Common myeloid progenitor, CD34-positive (primary cell): ENCODE measurements at regions not wholly inside any gene's neighbourhood (a gene's known extent, or its start where the extent isn't known, plus 50 kb on each side); places are given as distances from the start of the nearest gene placed in this dataset.

Experiments used
- CTCF ChIA-PET: fragments of 350-600 bp; sonication (Branson Sonifier 250); formaldehyde crosslinking; loops from one replicate; lab custom pipeline; 2021; ENCODE audit warnings: antibody characterized with exemption; lab: Charles Lee
- POLR2A ChIA-PET: fragments of 350-600 bp; sonication (Branson Sonifier 250); formaldehyde crosslinking; loops from one replicate; lab custom pipeline; 2021; ENCODE audit warnings: antibody characterized with exemption; lab: Charles Lee
- DNase-seq, 3 donors: peaks; one replicate each; pipeline versions ENCODE4 v3.0.0 to v3.0.0-alpha.2; 2013
- H3K27ac ChIP-seq, 2 experiments: 1 replicate in 1 of 2; 2 replicates in 1 of 2; pipeline ENCODE4 v1.7.0; 2013; ENCODE audit warnings: inconsistent platforms in 2 of 2, low read length in 2 of 2, mild to moderate bottlenecking in 2 of 2, low read depth in 1 of 2, moderate library complexity in 1 of 2; ENCODE audit not compliant: severe bottlenecking in 2 of 2, insufficient read depth in 1 of 2, poor library complexity in 1 of 2
- H3K27me3 ChIP-seq, 5 experiments: replicated peaks in 2 of 5; 1 replicate in 3 of 5; 2 replicates in 2 of 5; pipeline versions ENCODE4 v1.6.1 to v1.7.0; 2013; ENCODE audit warnings: low read length in 4 of 5, mild to moderate bottlenecking in 2 of 5, moderate library complexity in 2 of 5, inconsistent platforms in 1 of 5; ENCODE audit not compliant: insufficient read depth in 5 of 5, control insufficient read depth in 4 of 5
- H3K36me3 ChIP-seq, 4 experiments: 1 replicate in 2 of 4; 2 replicates in 2 of 4; pipeline versions ENCODE4 v1.6.1 to v1.7.0; 2013; ENCODE audit warnings: low read length in 3 of 4, control low read depth in 1 of 4, mild to moderate bottlenecking in 1 of 4; ENCODE audit not compliant: control insufficient read depth in 4 of 4, insufficient read depth in 4 of 4
- H3K4me1 ChIP-seq, 4 experiments: 1 replicate in 3 of 4; 2 replicates in 1 of 4; pipeline versions ENCODE4 v1.6.1 to v1.7.1; 2013; ENCODE audit warnings: low read length in 3 of 4, mild to moderate bottlenecking in 3 of 4, control low read depth in 1 of 4, inconsistent platforms in 1 of 4, moderate library complexity in 1 of 4; ENCODE audit not compliant: control insufficient read depth in 4 of 4, insufficient read depth in 4 of 4; ENCODE audit errors: control extremely low read depth in 1 of 4
- H3K4me3 ChIP-seq, 7 experiments: 1 replicate in 4 of 7; 2 replicates in 3 of 7; pipeline versions ENCODE4 v1.5.1 to v1.7.0; 2013; ENCODE audit warnings: mild to moderate bottlenecking in 7 of 7, low read length in 6 of 7, moderate library complexity in 6 of 7, inconsistent platforms in 2 of 7, low read depth in 2 of 7, control low read depth in 1 of 7; ENCODE audit not compliant: insufficient read depth in 4 of 7, control insufficient read depth in 1 of 7; ENCODE audit errors: extremely low read depth in 1 of 7
- H3K9me3 ChIP-seq, 5 experiments: 1 replicate in 4 of 5; 2 replicates in 1 of 5; pipeline versions ENCODE4 v1.6.1 to v1.7.1; 2013; ENCODE audit warnings: low read length in 4 of 5, mild to moderate bottlenecking in 2 of 5, inconsistent platforms in 1 of 5, low read depth in 1 of 5, moderate library complexity in 1 of 5; ENCODE audit not compliant: control insufficient read depth in 4 of 5, insufficient read depth in 2 of 5; ENCODE audit errors: control extremely low read depth in 1 of 5
- WGBS: methylation state at CpG from one replicate; pipeline ENCODE4 v1.1.5; 2013; ENCODE audit not compliant: insufficient coverage; 5-methylcytosine and 5-hydroxymethylcytosine counted together

- Histone ChIP-seq H3K27me3 (peaks cover 0 to 4% (median 2%) of the 10 kb centered on the region in 5 experiments), H3K9me3 (no peaks in the 10 kb centered on the region), H3K4me3 (no peak overlapping the region), H3K27ac (no peak overlapping the region), H3K36me3 (no peaks in the 10 kb centered on the region), H3K4me1 (no peaks in the 10 kb centered on the region)
- 100% methylated on average over 1 of the region's 3 CpGs for WGBS
- no peak for DNase-seq
- ChIA-PET POLR2A (no interaction called here), CTCF (no interaction called here)
Measured at GRCh38 chr17:72307836-72308235, 187.0 kb downstream of the SOX9 start.

- POLR2A ChIA-PET, result no interaction called here
- H3K4me1 ChIP-seq, result no peaks in the 10 kb centered on the region
- no peak overlapping the region for H3K4me3 ChIP-seq
- no peak overlapping the region for H3K27ac ChIP-seq
- 71% methylated on average over 2 of the region's 5 CpGs for WGBS
- H3K9me3 ChIP-seq, result no peaks in the 10 kb centered on the region
- no peak for DNase-seq
- CTCF ChIA-PET, result interaction anchor here (0.6 kb wide), 1 partner anchor 233 kb away, joined by 3 read pairs; no protein-coding TSS in a partner anchor
- peaks cover 0 to 4% (median 2%) of the 10 kb centered on the region in 5 experiments for H3K27me3 ChIP-seq
- H3K36me3 ChIP-seq, result no peaks in the 10 kb centered on the region
Measured at GRCh38 chr17:72308744-72309385, 188.0 kb downstream of the SOX9 start.

- WGBS, result no CpG with 5 or more reads among the region's 1 CpG
Measured at GRCh38 chr17:72311004-72311403, 190.2 kb downstream of the SOX9 start.

DNA sequence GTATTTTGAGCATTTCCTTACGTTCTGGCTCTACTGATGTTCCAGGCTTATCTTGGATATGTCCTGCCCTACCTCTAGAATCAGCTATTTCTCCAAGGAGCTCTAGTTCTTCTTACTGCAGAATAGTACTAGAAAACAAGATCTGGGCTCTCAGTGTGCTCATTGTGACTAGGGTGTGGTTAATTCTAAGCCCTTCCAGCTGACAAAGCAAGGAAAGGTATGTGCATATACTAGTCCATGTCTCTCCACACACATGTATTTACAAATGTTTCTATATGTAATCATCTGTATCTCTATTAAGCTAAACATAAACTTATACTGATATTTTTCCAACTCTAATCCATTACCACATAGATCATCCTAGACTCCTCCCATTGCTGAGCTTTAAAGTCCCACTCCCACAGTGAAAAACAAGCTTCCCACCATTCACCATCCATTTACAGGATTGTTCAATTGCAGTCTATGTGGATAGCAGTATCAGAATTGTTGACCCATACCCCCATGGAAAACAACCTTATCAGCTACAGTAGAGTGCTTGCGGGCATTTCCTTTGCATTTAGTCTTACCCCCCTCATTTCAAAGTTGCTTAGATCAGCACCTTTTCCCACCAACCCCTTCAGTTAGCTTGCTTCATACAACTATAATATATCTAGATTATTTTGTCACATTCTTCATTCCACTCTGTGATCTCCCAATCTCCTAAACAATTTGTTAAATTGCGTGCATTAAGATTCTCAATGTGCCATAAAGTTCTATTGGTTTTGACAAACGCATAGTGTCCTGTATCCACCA is 194.5 kb downstream of the SOX9 start:
- no peak for DNase-seq
- POLR2A ChIA-PET, result no interaction called here

More at GRCh38 chr17:72311004-72311403, 190.2 kb downstream of the SOX9 start:
- H3K36me3 ChIP-seq, result no peaks in the 10 kb centered on the region
- POLR2A ChIA-PET, result no interaction called here
- no peaks in the 10 kb centered on the region for H3K4me1 ChIP-seq
- no peak for DNase-seq
- H3K9me3 ChIP-seq, result no peaks in the 10 kb centered on the region
- H3K27ac ChIP-seq, result no peak overlapping the region
- peaks cover 0 to 4% (median 2%) of the 10 kb centered on the region in 5 experiments for H3K27me3 ChIP-seq
- no peak overlapping the region for H3K4me3 ChIP-seq
- CTCF ChIA-PET, result no interaction called here

GRCh38 chr17:72318131-72318530 is 197.3 kb downstream of the SOX9 start:
- no peak overlapping the region for H3K4me3 ChIP-seq
- H3K27ac ChIP-seq, result no peak overlapping the region
- H3K36me3 ChIP-seq, result no peaks in the 10 kb centered on the region
- CTCF ChIA-PET, result no interaction called here
- POLR2A ChIA-PET, result no interaction called here
- WGBS, result 78% methylated on average over 5 of the region's 5 CpGs
- no peak for DNase-seq
- H3K4me1 ChIP-seq, result no peaks in the 10 kb centered on the region
- H3K9me3 ChIP-seq, result peaks cover 0 to 3% (median 0%) of the 10 kb centered on the region in 5 experiments
- H3K27me3 ChIP-seq, result no peaks in the 10 kb centered on the region

More for the DNA sequence above, 194.5 kb downstream of the SOX9 start:
- Histone ChIP-seq H3K27me3 (no peaks in the 10 kb centered on the region), H3K9me3 (peaks cover 0 to 3% (median 0%) of the 10 kb centered on the region in 5 experiments), H3K36me3 (no peaks in the 10 kb centered on the region), H3K4me1 (no peaks in the 10 kb centered on the region), H3K27ac (no peak overlapping the region), H3K4me3 (no peak overlapping the region)
- 95% methylated on average over 3 of the region's 4 CpGs for WGBS
- CTCF ChIA-PET, result no interaction called here

GRCh38 chr17:72321896-72322295 is 201.1 kb downstream of the SOX9 start:
- Histone ChIP-seq H3K4me1 (no peaks in the 10 kb centered on the region), H3K27me3 (no peaks in the 10 kb centered on the region), H3K4me3 (no peak overlapping the region), H3K27ac (no peak overlapping the region), H3K36me3 (no peaks in the 10 kb centered on the region), H3K9me3 (peaks cover 0 to 3% (median 0%) of the 10 kb centered on the region in 5 experiments)
- no peak for DNase-seq
- ChIA-PET POLR2A (no interaction called here), CTCF (no interaction called here)
- 89% methylated on average over 2 of the region's 4 CpGs for WGBS

- DNase-seq, result no peak
- H3K27me3 ChIP-seq, result peaks cover 0 to 5% (median 0%) of the 10 kb centered on the region in 5 experiments
- H3K4me3 ChIP-seq, result no peak overlapping the region
- ChIA-PET POLR2A (no interaction called here), CTCF (no interaction called here)
- no peaks in the 10 kb centered on the region for H3K36me3 ChIP-seq
- WGBS, result 70% methylated on average over 3 of the region's 3 CpGs
- H3K27ac ChIP-seq, result no peak overlapping the region
- no peaks in the 10 kb centered on the region for H3K4me1 ChIP-seq
- no peaks in the 10 kb centered on the region for H3K9me3 ChIP-seq
Measured at GRCh38 chr17:72332367-72332766, 211.5 kb downstream of the SOX9 start.
